DOHH2 (cell line): ENCODE measurements at regions not wholly inside any gene's neighbourhood (a gene's known extent, or its start where the extent isn't known, plus 50 kb on each side); places are given as distances from the start of the nearest gene placed in this dataset.

ENCODE experiments used
- CTCF ChIP-seq: fragments of 200-600 bp; sonication (generic); IDR thresholded peaks from one replicate; pipeline ENCODE4 v1.5.1; 2014; ENCODE audit warnings: antibody characterized with exemption, mild to moderate bottlenecking, low read depth, low read length; ENCODE audit not compliant: poor library complexity, severe bottlenecking
- EZH2phosphoT487 ChIP-seq: fragments of 200-600 bp; sonication (generic); IDR thresholded peaks from 2 replicates; pipeline ENCODE4 v1.6.1; 2017; ENCODE audit warnings: borderline replicate concordance, mild to moderate bottlenecking, antibody characterized with exemption, low read length, moderate library complexity, mixed read lengths

GRCh38 chr1:219717536-219717935 lies 104.6 kb upstream of the ZC3H11B start:
- TF ChIP-seq CTCF (no peak), EZH2phosphoT487 (no peak)
